ENCODE measurements at regions not wholly inside any gene's neighbourhood (a gene's known extent, or its start where the extent isn't known, plus 50 kb on each side); places are given as distances from the start of the nearest gene placed in this dataset.

DNA sequence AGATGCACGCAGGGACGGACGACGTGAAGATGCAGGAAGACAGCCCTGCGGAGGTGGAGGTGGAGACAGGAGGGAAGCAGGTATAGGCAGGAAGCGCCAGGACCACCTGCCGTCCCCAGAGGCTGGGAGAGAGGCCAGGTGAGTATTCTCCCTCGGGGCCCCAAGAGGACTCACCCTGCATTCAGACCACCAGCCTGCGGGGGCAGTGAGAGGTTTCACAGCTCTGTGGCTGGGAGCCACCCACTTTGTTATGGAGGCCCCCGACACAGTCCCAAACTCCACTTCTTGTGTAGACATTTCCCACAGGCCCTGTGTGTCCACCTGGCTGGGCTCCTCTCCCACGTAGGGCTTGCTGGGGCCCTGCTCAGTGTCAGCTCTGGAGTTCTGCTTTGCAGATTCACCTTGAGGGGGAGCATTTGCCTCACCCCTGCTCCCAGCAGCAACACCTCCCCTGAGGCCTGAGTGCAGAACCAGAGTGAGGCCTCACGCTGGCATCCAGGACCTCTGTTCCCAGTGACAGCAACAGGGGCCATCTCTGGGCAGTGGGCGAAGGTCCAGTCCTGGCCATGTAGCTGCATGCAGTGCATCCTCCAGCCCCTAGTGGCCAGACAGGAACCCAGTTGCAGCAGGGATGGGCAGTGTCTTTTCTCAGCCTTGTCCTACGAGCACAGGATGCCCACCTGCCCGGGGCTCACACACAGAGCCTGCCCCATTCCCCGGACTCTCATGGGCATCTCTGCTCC, 119.4 kb upstream of the IQSEC1 start:
- DNase-seq, result no peak

DNA sequence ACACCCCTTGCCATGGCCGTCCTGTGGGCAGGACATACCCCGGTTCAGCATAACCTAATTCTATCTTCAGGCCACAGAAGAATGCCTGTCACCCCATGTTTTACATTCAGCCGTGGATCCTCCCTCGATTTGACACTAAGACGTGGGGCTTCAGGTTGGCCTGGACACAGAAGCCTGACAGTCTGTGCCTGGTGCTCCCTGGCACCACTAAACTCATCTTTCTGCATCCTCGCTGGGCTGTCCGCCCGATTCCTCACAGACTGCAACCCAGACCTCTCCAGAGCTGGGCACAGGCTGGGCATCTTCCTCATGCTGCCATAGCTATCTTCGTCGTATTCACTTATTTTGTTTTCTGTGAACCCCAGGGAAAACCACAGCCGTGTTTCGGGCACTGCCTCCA, 117.8 kb upstream of the IQSEC1 start:
- DNase-seq, result no peak

DNA sequence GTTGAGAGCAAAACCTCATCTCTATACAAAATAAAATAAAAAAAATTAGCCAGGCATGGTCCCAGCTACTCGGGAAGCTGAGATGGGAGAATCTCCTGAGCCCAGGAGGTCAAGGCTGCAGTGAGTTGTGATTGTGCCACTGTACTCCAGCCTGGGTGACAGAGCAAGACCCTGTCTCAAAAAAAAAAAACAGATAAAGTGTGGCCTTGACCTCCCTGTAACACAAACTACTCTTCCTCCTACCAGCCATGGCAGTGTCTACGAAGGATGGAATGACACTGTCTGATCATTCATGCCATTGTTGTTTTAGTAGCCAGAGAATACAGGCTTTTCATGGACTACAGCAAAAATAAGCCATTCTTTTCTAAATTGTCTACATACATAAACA, 117.1 kb upstream of the IQSEC1 start:
- no peak for DNase-seq

DNA sequence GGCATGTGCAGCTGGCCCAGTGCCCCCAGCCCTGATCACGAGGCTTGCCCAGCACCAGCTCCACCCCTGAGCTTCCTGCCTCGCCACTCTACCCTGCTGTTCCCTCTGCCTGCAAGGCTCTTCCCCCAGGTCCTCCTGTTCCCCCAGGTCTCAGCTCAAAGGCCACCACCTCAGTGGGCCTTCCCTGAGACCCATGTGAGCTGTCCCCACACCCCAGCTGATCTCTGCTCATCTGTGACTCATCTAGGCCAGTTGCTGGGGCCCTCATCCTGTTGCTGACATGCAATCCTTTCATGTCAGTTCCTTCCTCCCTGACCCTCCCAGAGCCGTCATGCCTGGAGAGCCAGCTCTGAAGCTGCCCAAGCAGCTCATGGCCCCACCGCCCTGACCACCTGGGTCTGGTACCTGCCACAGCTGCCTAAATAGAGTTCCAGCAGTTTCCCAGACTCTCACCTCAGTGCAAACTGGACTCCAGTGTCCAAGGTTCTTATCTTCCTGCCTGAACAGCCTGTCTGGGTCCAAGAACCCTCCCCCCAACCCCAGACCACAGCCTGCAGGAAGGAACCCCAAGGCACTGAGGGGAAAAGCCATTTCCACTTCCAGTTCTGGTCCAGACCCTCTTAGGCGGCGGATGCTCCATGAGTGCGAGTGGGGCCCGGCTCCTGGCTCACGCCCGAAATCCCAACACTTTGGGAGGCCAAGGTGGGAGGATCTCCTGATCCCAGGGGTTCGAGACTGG, 116.6 kb upstream of the IQSEC1 start:
- DNase-seq, result no peak

DNA sequence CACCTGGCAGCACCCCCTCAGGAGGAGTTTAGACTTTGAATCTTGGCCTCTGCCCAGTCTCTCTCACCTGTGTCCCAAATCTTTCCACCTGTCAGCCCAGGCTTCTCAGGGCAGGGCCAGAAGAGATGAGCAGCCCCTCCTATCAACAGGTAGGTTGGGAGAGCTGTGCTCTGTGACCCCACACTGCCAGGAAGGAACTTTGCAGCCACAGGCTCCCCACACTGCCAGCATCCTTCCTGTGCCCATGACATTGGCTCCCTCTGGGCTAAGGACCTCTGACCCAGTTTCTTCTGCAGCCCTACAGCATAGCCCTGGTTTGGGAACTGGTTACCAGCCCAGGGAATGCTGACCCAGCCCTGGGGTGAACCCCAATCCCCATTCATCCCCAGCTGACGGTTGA, 115.7 kb upstream of the IQSEC1 start:
- DNase-seq, result no peak

DNA sequence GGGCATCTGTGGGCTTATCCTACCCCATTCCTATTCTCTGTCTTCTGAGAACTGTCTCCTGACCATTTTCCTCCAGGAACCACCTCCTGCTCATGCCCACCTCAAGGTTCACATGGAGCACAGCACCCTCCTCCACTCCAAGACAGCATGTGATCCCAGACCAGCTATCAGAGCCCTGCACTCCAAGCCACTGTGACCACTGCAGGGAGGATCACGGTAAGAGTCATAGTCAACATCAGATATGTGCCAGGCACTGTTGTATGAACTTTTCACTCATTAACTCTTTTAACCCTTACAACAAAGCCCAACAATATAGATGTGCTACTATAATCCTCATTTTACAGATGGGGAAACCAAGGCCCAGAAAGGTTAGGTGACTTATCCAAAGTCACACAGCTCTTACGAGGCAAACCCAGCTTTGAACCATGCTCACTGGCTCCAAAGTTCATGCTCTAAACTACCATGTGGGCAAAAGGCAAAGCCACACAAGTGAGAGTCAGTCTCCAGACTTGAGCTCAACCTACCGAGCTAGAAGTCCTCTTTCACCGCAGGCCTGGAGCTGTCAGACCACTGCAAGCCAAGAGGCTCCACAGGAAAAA, 115.1 kb upstream of the IQSEC1 start:
- DNase-seq, result no peak

DNA sequence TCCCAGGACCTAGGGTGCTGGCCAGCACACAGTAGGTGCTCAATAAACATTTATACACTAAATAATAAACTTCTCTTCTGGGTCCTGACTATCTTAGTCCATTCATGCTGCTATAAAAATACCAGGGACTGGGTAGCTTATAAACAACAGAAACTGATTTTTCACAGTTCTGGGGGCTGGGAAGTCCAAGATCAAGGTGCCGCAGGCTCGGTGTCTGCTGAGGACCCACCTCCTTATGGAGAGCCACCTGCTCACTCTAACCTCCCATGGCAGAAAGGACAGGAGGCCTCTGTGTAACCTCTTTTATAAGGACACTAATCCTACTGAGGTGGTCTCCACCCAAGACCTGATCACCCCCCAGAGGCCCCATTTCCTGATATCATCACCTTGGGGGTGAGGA, 114.4 kb upstream of the IQSEC1 start:
- DNase-seq, result no peak

DNA sequence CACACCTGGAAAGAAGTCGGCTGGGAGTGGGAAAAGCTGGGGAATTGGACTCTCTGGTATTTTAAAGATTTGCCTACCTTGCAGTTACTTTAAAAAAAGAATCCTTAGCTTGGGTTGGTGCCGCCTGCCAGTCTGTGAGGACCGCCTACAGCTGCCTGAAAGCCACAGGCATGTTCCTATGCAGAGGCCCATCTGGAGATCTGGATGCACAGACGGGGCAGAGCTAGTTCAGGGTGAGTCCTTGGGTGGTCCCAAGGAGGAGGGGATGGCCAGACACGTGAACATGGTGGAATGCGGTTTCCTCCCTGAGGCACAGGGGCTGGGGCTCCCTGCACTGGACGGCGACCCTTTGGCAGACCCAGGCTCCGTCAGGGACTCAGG, 113.2 kb upstream of the IQSEC1 start:
- DNase-seq, result peak; percentile 36

DNA sequence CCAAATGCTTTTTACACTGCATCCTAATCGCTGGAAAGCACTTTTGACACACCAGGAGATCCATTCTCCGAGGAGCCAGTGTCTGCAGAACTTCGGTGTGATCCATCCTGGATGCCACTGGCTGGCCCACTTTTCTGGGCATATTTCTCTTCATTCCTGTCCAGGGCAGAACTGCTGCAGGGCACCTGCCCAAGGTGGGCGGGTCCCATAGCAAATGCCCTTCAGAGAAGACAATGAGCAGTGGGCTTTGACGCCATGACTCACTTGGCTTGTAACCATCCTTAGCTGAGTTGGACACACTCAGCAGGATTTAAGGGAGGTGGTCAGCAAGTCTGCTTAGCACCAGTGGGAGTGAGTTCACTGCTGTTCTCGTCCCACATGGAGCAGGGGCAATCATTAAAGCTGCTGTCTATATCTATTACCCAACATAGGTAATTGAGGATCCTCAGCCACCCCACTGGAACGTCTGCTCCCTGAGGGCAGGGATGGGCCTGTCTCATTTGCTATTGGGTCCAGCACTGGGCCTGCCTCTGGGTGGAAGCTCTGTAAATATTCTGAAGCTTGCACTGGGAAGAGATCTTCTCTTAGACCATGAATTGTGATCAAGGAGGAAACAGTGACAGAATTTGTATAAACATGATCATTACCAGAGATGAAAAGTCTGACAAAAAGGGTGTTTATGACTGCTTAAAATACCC, 112.7 kb upstream of the IQSEC1 start:
- peak; percentile 8 for DNase-seq

DNA sequence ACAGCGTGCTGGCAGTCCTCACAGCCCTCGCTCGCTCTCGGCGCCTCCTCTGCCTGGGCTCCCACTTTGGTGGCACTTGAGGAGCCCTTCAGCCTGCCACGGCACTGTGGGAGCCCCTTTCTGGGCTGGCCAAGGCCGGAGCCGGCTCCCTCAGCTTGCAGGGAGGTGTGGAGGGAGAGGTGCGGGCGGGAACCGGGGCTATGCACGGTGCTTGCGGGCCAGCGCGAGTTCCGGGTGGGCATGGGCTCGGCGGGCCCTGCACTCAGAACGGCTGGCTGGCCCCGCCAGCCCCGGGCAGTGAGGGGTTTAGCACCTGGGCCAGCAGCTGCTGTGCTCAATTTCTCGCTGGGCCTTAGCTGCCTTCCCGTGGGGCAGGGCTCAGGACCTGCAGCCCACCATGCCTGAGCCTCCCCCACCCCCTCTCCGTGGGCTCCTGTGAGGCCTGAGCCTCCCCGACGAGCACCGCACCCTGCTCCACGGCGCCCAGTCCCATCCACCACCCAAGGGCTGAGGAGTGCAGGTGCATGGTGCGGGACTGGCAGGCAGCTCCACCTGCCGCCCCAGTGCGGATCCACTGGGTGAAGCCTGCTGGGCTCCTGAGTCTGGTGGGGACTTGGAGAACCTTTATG, 106.5 kb upstream of the IQSEC1 start:
- DNase-seq, result peak; percentile 2

DNA sequence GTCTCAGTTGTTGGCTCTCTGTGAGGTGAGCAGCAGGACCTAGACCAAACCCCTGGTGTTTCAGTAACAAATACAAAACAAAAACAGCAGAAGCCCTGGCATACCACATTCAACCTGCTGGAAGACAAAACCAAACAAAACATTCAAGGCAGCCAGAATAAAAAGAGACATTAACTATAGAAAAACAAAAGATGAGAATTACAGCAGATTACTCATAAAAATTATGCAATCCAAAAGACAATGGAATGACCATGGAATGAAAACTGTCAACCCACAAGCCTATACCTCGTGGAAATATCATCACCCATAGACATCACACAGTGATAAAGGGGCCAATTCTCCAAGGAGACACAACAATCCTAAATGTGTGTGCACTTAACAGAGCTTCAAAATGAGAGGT, 106.0 kb upstream of the IQSEC1 start:
- DNase-seq, result no peak

DNA sequence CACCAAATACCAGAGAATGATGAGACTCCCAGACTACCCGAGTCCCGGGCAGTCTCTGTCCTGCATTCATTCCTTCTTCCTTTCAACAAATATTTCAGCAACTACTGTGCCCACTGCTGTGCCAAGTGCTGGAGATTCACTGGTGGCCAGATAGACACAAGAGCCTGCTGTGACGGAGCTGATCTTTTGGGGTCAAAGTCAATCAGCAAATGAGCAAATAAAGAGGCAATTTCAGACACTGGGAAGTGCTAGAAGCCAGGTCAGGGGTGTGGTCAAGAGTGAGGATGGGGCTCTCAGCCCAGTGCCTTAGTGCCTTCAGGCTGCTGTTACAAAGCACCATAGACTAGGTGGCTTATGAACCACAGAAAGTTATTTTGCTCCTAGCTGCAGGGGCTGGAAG, 104.9 kb upstream of the IQSEC1 start:
- DNase-seq, result no peak

DNA sequence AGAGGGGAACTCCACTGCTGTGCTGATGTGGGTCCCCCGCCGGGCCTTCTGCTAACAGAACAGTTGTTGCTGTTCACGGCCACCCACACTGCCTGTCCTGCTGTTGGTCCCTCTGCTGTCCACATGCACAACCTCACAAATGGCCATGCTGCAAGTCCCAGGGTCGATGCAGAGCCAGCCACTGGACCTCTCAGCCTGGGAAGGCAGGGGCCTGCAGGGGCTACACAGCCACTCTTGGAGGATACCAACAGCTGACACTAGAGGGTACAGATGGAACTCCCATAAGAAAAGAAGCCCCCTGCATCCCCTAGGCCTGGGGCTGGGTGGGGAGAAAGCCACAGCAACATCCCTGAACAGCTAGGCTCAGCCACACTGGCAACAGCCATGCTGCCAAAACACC, 104.4 kb upstream of the IQSEC1 start:
- DNase-seq, result no peak

DNA sequence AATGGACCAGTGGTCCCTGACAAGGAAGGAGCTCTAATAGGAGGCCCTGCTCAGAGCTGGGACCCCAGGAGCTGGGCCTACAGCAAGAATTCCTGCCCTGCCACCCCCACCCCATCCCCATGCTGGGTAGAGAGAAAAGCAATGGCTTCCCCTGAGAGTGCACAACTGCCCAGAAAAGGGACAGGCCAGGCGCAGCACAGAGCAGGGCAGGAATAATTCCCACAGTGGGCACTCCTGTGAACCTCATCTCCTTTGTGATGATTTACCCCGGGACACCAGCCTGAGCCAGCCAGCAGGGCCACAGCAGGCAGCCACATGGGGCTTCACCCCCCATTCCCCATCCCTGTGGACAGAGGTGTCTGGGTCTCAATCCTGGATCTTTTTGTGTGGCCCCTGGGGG, 104.0 kb upstream of the IQSEC1 start:
- DNase-seq, result no peak

DNA sequence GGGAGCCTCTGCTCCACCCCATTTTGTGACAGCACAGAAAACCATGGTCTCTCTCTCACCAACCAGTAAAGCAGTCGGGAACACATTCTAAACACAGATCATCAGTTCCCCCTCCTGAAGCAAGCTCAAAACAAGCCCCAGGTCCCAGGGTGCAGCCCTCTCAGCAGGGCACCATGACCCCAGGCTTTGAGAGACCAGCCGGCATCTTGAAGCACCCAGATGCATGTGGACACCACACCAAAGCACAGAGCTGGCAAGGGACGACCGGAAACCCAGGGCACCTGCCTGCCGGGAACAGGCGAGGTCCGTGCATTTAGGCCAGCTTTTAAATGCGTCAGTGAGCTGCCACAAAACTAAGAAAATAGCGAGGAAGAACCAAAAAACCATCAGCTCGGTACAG, 103.2 kb upstream of the IQSEC1 start:
- DNase-seq, result no peak

DNA sequence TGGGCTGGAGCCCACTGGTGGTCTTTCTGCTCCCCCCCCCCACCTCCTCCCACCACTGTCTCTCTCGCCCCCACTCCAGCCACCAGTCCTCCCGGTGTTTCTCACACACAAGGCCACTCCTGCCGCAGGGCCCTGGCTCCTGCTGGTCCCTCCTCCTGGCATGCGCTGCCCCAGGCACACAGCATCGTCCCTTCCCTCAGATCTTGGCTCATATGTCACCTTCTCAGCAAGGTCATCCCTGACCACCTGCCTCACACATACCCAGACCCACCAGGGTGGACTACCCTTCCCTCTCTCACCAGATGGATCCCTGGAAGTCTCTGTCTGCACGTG, 101.5 kb upstream of the IQSEC1 start:
- DNase-seq, result no peak

DNA sequence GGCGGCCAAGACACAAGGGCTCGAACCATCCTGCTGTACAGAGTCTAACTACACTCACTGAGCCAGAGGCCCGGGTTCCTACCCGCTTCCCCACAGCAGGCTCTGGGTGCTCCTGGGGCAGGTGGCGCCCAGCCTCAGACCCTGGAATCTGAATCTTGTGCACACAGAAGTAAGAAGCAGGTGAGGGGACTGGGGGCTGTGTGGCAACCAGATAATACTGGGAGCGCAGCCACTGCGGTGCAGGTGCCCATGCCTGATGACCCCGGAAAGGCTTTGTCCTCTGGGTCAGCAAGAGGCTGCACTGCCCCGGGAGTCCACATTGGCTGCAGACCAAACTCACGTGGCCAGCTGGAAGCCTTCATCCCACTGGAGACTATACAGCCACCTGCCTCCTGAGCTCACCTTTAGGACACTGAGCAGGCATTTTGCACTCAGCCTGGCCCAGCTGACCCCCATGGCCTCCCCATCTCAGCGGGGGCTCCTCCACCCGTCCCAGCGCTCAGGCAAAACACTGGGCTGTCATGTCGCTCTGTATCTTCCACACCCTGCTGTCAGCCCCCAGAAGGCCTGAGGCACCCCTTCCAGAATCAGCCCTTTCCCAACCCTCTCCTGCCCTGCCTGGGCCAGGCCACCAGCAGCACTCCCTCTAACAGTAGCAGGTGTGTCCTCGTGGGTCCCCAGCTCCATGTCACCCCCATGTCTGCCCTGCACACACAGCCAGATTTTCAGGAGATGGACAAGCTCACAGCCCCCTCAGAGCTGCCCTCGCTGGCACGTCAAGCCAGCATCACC, 101.0 kb upstream of the IQSEC1 start:
- DNase-seq, result no peak

DNA sequence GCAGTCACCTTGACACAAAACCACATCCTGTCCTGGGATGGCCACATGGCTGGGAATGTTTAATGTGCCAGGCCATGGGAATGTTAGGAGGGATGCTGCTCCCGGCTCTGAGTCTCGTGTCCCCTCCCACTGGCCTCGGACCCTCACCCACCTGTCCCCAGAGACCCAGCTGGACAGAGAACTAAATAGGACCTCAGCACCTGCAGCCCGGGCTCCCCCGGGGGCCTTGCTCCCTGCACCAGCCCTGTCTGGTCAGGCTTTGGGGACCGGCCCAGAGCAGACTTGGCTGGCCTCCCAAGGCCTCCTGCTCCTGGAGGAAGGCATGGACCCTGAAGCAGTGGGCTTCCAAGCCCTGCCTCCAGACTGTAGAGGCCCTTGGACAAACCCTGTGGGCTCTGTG, 100.0 kb upstream of the IQSEC1 start:
- no peak for DNase-seq

DNA sequence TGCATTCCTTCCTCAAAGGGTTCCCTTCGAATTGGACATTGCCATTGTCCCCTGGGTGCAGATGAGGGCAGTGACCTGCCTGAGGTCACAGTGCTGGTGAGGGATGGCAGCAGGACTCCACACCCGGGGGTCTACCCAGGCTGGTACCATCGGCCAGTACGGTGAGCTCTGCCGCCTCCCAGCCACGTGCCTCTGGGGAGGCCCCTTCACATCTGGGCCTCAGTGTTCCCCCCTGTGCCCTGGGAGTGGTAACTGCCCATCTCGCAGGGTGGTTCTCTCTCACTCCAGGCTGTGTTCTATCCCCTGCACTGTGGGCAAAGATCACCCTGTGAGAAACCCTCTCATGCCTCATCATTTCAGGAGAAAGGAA, 99.4 kb upstream of the IQSEC1 start:
- no peak for DNase-seq

DNA sequence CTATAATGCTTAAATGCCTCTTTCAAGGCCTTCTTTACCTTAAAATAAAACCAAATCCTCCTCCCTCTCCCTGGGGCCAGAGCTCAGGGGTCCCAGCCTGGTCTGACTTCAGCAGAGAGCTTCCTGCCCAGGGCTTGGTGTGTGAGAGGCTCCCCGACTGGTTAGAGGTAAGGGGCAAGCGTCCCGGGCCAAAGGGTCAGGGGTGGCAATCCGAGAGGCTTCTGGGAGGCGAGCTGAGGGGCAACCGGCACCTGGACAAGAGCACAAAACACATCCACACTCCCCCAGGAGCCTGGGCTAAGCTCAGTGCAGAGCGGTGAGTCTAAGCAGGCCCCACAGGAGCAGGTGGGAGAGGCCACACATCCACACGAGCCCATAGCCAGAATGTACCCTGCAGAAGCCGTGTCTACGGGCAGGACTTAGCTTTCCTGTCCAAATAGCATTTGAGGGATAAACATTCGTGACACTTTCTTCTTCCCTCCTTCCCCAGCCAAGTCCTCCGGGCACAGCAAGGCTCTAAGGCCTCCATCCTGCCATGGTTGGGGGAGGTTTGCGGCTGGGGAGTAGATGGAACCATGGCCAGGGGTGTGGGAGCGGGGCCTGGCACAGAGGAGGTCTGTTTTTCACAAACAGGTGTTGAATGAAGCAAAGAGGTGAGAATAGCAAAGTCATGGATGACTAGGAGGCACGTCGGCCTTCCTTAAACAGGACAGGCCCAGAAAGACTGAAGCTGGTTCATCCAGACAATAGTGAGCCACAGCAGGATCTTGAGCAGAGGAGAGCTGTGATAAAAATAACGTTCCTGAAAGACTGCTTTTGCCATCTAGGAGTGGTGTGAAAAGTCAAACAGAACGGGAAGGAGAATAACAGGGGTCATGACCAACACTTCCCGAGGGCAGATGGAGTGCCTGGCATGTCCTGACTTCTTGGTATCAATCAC, 98.7 kb upstream of the IQSEC1 start:
- DNase-seq, result no peak

DNA sequence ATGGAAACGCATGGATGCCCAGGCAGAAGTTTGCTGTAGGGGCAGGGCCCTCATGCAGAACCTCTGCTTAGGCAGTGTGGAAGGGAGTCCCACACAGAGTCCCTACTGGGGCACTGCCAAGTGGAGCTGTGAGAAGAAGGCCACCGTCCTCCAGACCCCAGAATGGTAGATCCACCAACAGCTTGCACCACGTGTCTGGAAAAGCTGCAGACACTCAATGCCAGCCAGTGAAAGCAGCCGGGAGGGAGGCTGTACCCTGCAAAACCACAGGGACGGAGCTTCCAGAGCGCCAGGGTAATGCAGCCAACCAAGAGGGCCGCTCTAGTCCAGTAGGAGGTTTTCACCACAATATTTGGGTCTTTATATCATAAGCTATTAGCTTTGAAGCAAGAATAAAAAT, 97.1 kb upstream of the IQSEC1 start:
- DNase-seq, result no peak

DNA sequence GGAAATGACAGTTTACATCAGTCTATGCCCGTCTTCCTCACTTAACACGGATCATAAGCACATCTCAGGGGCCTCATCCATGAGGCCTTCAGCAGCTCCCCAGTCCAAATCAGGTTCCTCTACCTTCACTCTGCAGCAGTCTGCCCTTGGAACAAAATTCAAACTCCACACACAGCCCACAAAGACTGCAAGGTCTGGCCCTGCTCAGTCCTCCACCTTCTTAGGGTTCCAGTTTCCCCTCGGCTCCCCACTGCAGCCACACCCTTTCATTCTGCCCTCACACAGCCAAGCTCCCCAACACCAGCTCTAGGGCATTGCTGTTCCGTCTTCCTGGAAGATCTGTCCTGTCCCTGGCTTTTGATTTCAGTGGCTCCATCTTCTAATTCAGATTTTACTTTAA, 95.2 kb upstream of the IQSEC1 start:
- DNase-seq, result no peak

All from left hindlimb (tissue), 1 donor.